H1 (cell line): ENCODE measurements at regions not wholly inside any gene's neighbourhood (a gene's known extent, or its start where the extent isn't known, plus 50 kb on each side); places are given as distances from the start of the nearest gene placed in this dataset.

Experiments used
- CTCF ChIA-PET: fragments of 300-600 bp; sonication (Branson Sonifier 250); formaldehyde crosslinking; loops from one replicate; lab custom pipeline; 2021; ENCODE audit not compliant: partially characterized antibody; lab: Charles Lee
- POLR2A ChIA-PET: fragments of 300-600 bp; sonication (Branson Sonifier 250); formaldehyde crosslinking; loops from one replicate; lab custom pipeline; 2021; ENCODE audit warnings: inconsistent platforms; ENCODE audit not compliant: partially characterized antibody; lab: Charles Lee
- DNase-seq, 2 experiments: peaks; one replicate each; pipeline versions ENCODE4 v3.0.0 to v3.0.0-alpha.2; 2010 to 2022; ENCODE audit warnings: low spot score in 2 of 2, low read depth in 1 of 2, mixed read lengths in 1 of 2
- FAIRE-seq: peaks from 2 replicates; lab custom pipeline; 2011; peaks lifted over from hg19 to GRCh38; lab: Jason Lieb, UNC
- H2AFZ ChIP-seq: 2 replicates; pipeline ENCODE4 v1.8.1; 2012; ENCODE audit warnings: low read length, inconsistent platforms
- H2AK5ac ChIP-seq: 2 replicates; pipeline ENCODE4 v1.6.1; 2013; ENCODE audit warnings: low read depth, low read length
- H2BK120ac ChIP-seq: replicated peaks from 2 replicates; pipeline ENCODE3; 2013; ENCODE audit warnings: low read depth, low read length, inconsistent platforms
- H2BK12ac ChIP-seq: 2 replicates; pipeline ENCODE4 v1.6.1; 2013; ENCODE audit warnings: low read depth, low read length
- H2BK15ac ChIP-seq: 2 replicates; pipeline ENCODE4 v1.6.1; 2013; ENCODE audit warnings: low read length
- H2BK20ac ChIP-seq: 2 replicates; pipeline ENCODE4 v1.6.1; 2013; ENCODE audit warnings: low read length
- H2BK5ac ChIP-seq: 2 replicates; pipeline ENCODE4 v1.6.1; 2013; ENCODE audit warnings: low read depth, low read length
- H3K14ac ChIP-seq: 2 replicates; pipeline ENCODE4 v1.6.1; 2013; ENCODE audit warnings: inconsistent platforms; ENCODE audit not compliant: insufficient read length
- H3K18ac ChIP-seq: 2 replicates; pipeline ENCODE4 v1.6.1; 2013; ENCODE audit warnings: low read length; ENCODE audit errors: extremely low read depth
- H3K23ac ChIP-seq: 2 replicates; pipeline ENCODE4 v1.6.1; 2013; ENCODE audit warnings: inconsistent platforms; ENCODE audit not compliant: insufficient read length
- H3K23me2 ChIP-seq: 2 replicates; pipeline ENCODE4 v1.6.1; 2013; ENCODE audit warnings: low read depth, low read length
- H3K27ac ChIP-seq: 2 replicates; pipeline ENCODE4 v1.6.1; 2011; ENCODE audit warnings: low read depth, low read length, inconsistent platforms
- H3K27me3 ChIP-seq, 4 experiments: replicated peaks in 1 of 4; 1 replicate in 1 of 4; 2 replicates in 3 of 4; pipeline versions ENCODE4 v1.6.1 to v1.8.1; 2011 to 2013; ENCODE audit warnings: low read length in 3 of 4, mild to moderate bottlenecking in 3 of 4, inconsistent platforms in 2 of 4, mixed read lengths in 2 of 4, moderate library complexity in 1 of 4; ENCODE audit not compliant: control insufficient read depth in 3 of 4, insufficient read depth in 3 of 4; ENCODE audit errors: extremely low read depth in 1 of 4
- H3K36me3 ChIP-seq, 4 experiments: 2 replicates each; pipeline versions ENCODE4 v1.6.1 to v1.8.1; 2011 to 2013; ENCODE audit warnings: mild to moderate bottlenecking in 4 of 4, low read length in 3 of 4, moderate library complexity in 2 of 4, control low read depth in 1 of 4, inconsistent platforms in 1 of 4; ENCODE audit not compliant: insufficient read depth in 4 of 4, control insufficient read depth in 2 of 4
- H3K4ac ChIP-seq: replicated peaks from 2 replicates; pipeline ENCODE3; 2013; ENCODE audit warnings: low read length, low read depth, mixed read lengths, inconsistent platforms; ENCODE audit not compliant: insufficient read length
- H3K4me1 ChIP-seq, 4 experiments: replicated peaks in 1 of 4; 1 replicate in 1 of 4; 2 replicates in 3 of 4; pipeline versions ENCODE4 v1.6.1 to v1.8.1; 2011 to 2013; ENCODE audit warnings: low read length in 3 of 4, inconsistent platforms in 2 of 4, mixed read lengths in 1 of 4; ENCODE audit not compliant: insufficient read depth in 4 of 4, control insufficient read depth in 3 of 4
- H3K4me2 ChIP-seq, 2 experiments: 2 replicates each; pipeline versions ENCODE4 v1.6.1 to v1.8.1; 2011 to 2013; ENCODE audit warnings: low read depth in 2 of 2, low read length in 2 of 2, control low read depth in 1 of 2, inconsistent platforms in 1 of 2, mild to moderate bottlenecking in 1 of 2; ENCODE audit not compliant: insufficient read depth in 1 of 2
- H3K4me3 ChIP-seq, 4 experiments: fragments of 200-600, 300-600 bp in 1 of 4; sonication (generic), shearing (Covaris generic), sonication (Bioruptor Twin) in 1 of 4; 2 replicates each; pipeline versions ENCODE4 v1.5.1 to v1.8.1; 2011 to 2016; ENCODE audit warnings: low read length in 4 of 4, low read depth in 3 of 4, control low read depth in 2 of 4, inconsistent platforms in 2 of 4, mild to moderate bottlenecking in 2 of 4, mixed read lengths in 1 of 4, moderate library complexity in 1 of 4; ENCODE audit not compliant: insufficient read depth in 2 of 4; ENCODE audit errors: extremely low read depth in 1 of 4
- H3K56ac ChIP-seq: replicated peaks from 2 replicates; pipeline ENCODE3; 2013; ENCODE audit warnings: low read depth, mild to moderate bottlenecking, mixed read lengths, low read length, inconsistent platforms; ENCODE audit not compliant: insufficient read length
- H3K79me1 ChIP-seq: 2 replicates; pipeline ENCODE4 v1.6.1; 2013; ENCODE audit warnings: low read depth, low read length, control low read depth
- H3K79me2 ChIP-seq, 2 experiments: 2 replicates each; pipeline versions ENCODE4 v1.6.1 to v1.8.1; 2012 to 2013; ENCODE audit warnings: low read length in 2 of 2, mild to moderate bottlenecking in 2 of 2, inconsistent platforms in 1 of 2; ENCODE audit not compliant: insufficient read depth in 2 of 2, control insufficient read depth in 1 of 2
- H3K9ac ChIP-seq, 4 experiments: replicated peaks in 1 of 4; 1 replicate in 1 of 4; 2 replicates in 3 of 4; pipeline versions ENCODE4 v1.6.1 to v1.8.1; 2011 to 2013; ENCODE audit warnings: low read depth in 3 of 4, low read length in 3 of 4, control low read depth in 2 of 4, mild to moderate bottlenecking in 2 of 4, moderate library complexity in 2 of 4, inconsistent platforms in 1 of 4; ENCODE audit errors: extremely low read depth in 1 of 4
- H3K9me3 ChIP-seq, 2 experiments: 2 replicates each; pipeline versions ENCODE4 v1.6.1 to v1.8.1; 2012 to 2013; ENCODE audit warnings: mild to moderate bottlenecking in 2 of 2, moderate library complexity in 2 of 2, control low read depth in 1 of 2, inconsistent platforms in 1 of 2, low read depth in 1 of 2, low read length in 1 of 2, mixed read lengths in 1 of 2; ENCODE audit not compliant: insufficient read depth in 2 of 2
- H4K20me1 ChIP-seq, 2 experiments: replicated peaks in 1 of 2; 2 replicates each; pipeline versions ENCODE3 to v1.8.1; 2011 to 2013; ENCODE audit warnings: inconsistent platforms in 2 of 2, low read length in 2 of 2, mild to moderate bottlenecking in 1 of 2; ENCODE audit not compliant: insufficient read depth in 2 of 2, control insufficient read depth in 1 of 2
- H4K5ac ChIP-seq: 2 replicates; pipeline ENCODE4 v1.6.1; 2013; ENCODE audit warnings: low read length, low read depth, mixed read lengths, inconsistent platforms; ENCODE audit not compliant: insufficient read length
- H4K8ac ChIP-seq: 2 replicates; pipeline ENCODE4 v1.8.0; 2013; ENCODE audit warnings: mild to moderate bottlenecking, moderate library complexity, low read length, inconsistent platforms; ENCODE audit not compliant: insufficient read depth; ENCODE audit errors: extremely low read depth
- H4K91ac ChIP-seq: replicated peaks from 2 replicates; pipeline ENCODE3; 2013; ENCODE audit warnings: low read length, mixed read lengths, inconsistent platforms; ENCODE audit not compliant: insufficient read length
- CBX8 ChIP-seq: fragments of 300-800, 300-1000 bp; sonication (generic); IDR thresholded peaks from 2 replicates; pipeline ENCODE4 v1.7.1; 2016; ENCODE audit warnings: low read depth, low read length, borderline replicate concordance
- WGBS, 2 experiments: shearing (Covaris generic) in 1 of 2; methylation state at CpG; one replicate each; pipeline versions ENCODE4 v1.1.6 to v1.1.7; 2013 to 2015; ENCODE audit warnings: low lambda C conversion rate in 2 of 2, mixed read lengths in 2 of 2, inconsistent platforms in 1 of 2, low coverage in 1 of 2, missing lambda C conversion rate in 1 of 2; ENCODE audit not compliant: insufficient replicate concordance in 2 of 2, insufficient coverage in 1 of 2, insufficient read length in 1 of 2; ENCODE audit errors: extremely low coverage in 1 of 2, missing lambda C conversion rate in 1 of 2; 5-methylcytosine and 5-hydroxymethylcytosine counted together

GRCh38 chr17:52824542-52824941, 666.0 kb upstream of the CA10 start:
- H4K8ac ChIP-seq, result no peak overlapping the region
- no peak overlapping the region for H3K4me2 ChIP-seq
- H3K23ac ChIP-seq, result no peak overlapping the region
- no peak overlapping the region for H2BK120ac ChIP-seq
- no peak overlapping the region for H4K5ac ChIP-seq
- no peak overlapping the region for H4K91ac ChIP-seq
- H3K56ac ChIP-seq, result no peak overlapping the region
- DNase-seq (no peak), FAIRE-seq (no peak)
- H3K27me3 ChIP-seq, result no peaks in the 10 kb centered on the region
- no peak overlapping the region for H2BK12ac ChIP-seq
- no peaks in the 10 kb centered on the region for H3K36me3 ChIP-seq
- H3K23me2 ChIP-seq, result no peaks in the 10 kb centered on the region
- H3K18ac ChIP-seq, result no peak overlapping the region
- WGBS, 2 experiments, result 81% methylated on average over 3 of the region's 3 CpGs; no CpG with 5 or more reads in 1 of the 2 experiments
- no peak overlapping the region for H2BK15ac ChIP-seq
- no peak for TF ChIP-seq CBX8
- CTCF ChIA-PET, result no interaction called here
- no peaks in the 10 kb centered on the region for H3K9me3 ChIP-seq
- no peak overlapping the region for H3K9ac ChIP-seq
- no peak overlapping the region for H3K4me3 ChIP-seq
- POLR2A ChIA-PET, result no interaction called here
- no peaks in the 10 kb centered on the region for H4K20me1 ChIP-seq
- H3K27ac ChIP-seq, result no peak overlapping the region
- peak overlapping the region; percentile 98 for H2AFZ ChIP-seq
- no peak overlapping the region for H2BK20ac ChIP-seq
- no peak overlapping the region for H2AK5ac ChIP-seq
- H3K79me2 ChIP-seq, result no peaks in the 10 kb centered on the region
- no peaks in the 10 kb centered on the region for H3K4me1 ChIP-seq
- no peaks in the 10 kb centered on the region for H3K79me1 ChIP-seq
- H3K4ac ChIP-seq, result no peak overlapping the region
- no peak overlapping the region for H2BK5ac ChIP-seq
- no peak overlapping the region for H3K14ac ChIP-seq
